ENCODE measurements at regions not wholly inside any gene's neighbourhood (a gene's known extent, or its start where the extent isn't known, plus 50 kb on each side); places are given as distances from the start of the nearest gene placed in this dataset.
"Not testable (repeated sequence)": the region's sequence is repeated elsewhere in the genome, so short reads cannot be mapped to it uniquely, and the experiment has no call there.

DNA sequence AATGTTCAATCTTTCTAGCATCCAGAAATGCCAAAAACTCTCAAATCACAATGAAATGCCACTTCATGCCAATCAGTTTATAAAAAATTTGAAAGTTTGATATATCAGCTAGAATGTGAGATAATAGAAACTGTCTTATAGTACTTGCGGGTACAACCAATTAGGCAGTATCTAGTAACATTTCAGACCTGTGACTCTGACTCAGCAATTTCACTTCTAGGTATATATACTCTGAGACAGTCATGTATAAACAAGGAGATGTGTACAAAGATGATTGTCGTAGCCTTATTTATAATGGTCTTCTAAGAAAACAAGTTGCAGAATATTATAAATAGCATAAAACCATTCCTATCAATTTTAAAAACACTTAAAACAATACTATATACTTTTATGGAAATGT is 252.3 kb upstream of the PODXL start:
- Histone ChIP-seq H3K4me1 (ENCODE audit: insufficient read depth, low read length) (no peaks in the 10 kb centered on the region), H3K9me3 (ENCODE audit: control insufficient read depth in 1 of 2, low read length in 2 of 2) (no peaks in the 10 kb centered on the region), H3K36me3 (ENCODE audit: insufficient read depth, low read length) (no peaks in the 10 kb centered on the region), H3K27ac (ENCODE audit: low read depth, low read length) (no peak overlapping the region), H3K4me3 (ENCODE audit: low read length in 2 of 2) (no peak overlapping the region), H3K27me3 (ENCODE audit: insufficient read depth, low read length) (no peaks in the 10 kb centered on the region)
- POLR2A ChIA-PET (ENCODE audit: partially characterized antibody) = no interaction called here
- intact Hi-C loops (cut with micrococcal nuclease) = no loop called here
- peaks cover 0 to 4% (median 0%) of the 10 kb centered on the region in 8 donors for H3K9me3 Mint-ChIP-seq
- no peak overlapping the region for H3K4me3 Mint-ChIP-seq
- H3K36me3 Mint-ChIP-seq = no peaks in the 10 kb centered on the region
- H3K27me3 Mint-ChIP-seq = peaks cover 1 to 5% of the 10 kb centered on the region in 2 donors
- CTCF ChIA-PET (ENCODE audit: partially characterized antibody) = no interaction called here
- no peak for DNase-seq
- no peak overlapping the region for H3K27ac Mint-ChIP-seq
- H3K4me1 Mint-ChIP-seq = no peaks in the 10 kb centered on the region

DNA sequence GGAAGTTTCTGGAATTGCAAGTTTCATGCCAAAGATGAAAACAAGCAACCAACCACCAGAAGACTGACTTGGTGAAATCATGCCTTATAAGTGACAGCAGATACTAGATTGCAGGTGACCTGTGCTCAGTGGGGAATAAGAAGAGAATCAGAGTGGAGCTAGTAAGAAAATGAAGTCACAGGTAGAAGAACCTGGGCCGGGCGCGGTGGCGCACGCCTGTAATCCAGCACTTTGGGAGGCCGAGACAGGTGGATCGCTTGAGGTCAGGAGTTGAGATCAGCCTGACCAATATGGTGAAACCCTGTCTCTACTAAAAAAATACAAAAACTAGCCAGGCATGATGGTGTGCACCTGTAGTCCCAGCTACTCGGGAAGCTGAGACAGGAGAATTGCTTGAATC is 251.7 kb upstream of the PODXL start:
- H3K27me3 Mint-ChIP-seq; CTCF ChIA-PET (ENCODE audit: partially characterized antibody); H3K27me3 ChIP-seq (ENCODE audit: insufficient read depth, low read length); H3K4me3 Mint-ChIP-seq; intact Hi-C loops (cut with micrococcal nuclease); H3K36me3 ChIP-seq (ENCODE audit: insufficient read depth, low read length); H3K9me3 ChIP-seq (ENCODE audit: control insufficient read depth in 1 of 2, low read length in 2 of 2); H3K9me3 Mint-ChIP-seq; H3K27ac ChIP-seq (ENCODE audit: low read depth, low read length); DNase-seq; H3K4me1 Mint-ChIP-seq; POLR2A ChIA-PET (ENCODE audit: partially characterized antibody); H3K4me3 ChIP-seq (ENCODE audit: low read length in 2 of 2); H3K27ac Mint-ChIP-seq; H3K4me1 ChIP-seq (ENCODE audit: insufficient read depth, low read length); H3K36me3 Mint-ChIP-seq: not testable (repeated sequence)

DNA sequence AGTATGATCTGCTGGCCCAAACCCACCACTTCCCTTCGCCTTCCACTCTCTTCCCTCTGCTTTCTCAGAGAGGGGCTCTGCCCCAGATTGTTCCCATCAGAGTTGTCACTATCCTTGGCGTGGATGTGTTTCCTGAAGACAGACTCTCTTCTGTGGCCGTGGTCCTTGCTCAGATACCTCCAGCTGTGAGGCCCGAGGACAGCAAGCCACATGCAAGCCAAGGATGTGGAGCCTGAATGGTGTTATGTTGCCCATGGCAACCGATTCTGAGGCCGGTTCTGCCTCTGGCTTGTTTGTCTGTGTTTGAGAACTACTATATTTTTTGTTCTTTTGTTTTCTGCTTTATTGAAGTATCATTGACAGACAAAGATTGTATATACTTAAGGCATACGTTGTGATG is 247.4 kb upstream of the PODXL start:
- peaks cover 0 to 2% (median 0%) of the 10 kb centered on the region in 8 donors for H3K9me3 Mint-ChIP-seq
- no peak overlapping the region for H3K4me3 Mint-ChIP-seq
- H3K27ac Mint-ChIP-seq = no peak overlapping the region

DNA sequence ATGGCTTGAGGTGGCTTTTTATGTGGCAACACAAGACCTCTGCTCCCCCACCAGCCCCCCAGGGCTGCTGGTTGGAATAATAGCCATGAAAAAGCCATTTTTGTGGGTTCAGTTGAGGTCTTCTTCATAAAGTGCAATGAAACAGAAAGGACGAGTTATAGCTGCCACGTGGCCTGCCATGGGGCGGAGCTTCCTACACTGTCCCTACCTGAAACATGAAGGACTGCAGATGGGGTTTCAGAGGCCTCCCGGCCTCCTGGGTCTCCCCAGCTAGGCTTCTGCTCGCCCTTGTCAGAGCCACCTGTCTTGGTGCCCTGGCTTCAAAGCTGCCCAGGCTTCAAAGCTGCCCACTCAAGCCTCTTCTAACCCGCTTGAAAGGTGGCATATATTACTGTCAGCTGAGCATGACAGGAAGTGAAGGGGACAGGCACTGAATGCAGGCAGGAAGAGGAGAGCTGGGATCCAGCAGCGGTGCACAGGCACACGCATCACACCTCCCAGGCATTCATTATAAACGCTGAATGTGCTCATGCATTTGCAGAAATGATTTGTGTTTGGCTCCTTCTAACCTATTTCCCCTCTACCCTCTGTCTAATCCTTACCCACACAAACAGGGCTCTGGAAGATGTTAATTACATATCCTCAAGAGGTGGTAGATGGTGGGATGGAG is 245.9 kb upstream of the PODXL start:
- H3K4me1 Mint-ChIP-seq = no peaks in the 10 kb centered on the region
- no peak overlapping the region for H3K4me3 Mint-ChIP-seq
- Histone ChIP-seq H3K4me3 (ENCODE audit: low read length in 2 of 2) (no peak overlapping the region), H3K27me3 (ENCODE audit: insufficient read depth, low read length) (no peaks in the 10 kb centered on the region), H3K4me1 (ENCODE audit: insufficient read depth, low read length) (no peaks in the 10 kb centered on the region), H3K27ac (ENCODE audit: low read depth, low read length) (no peak overlapping the region), H3K36me3 (ENCODE audit: insufficient read depth, low read length) (no peaks in the 10 kb centered on the region), H3K9me3 (ENCODE audit: control insufficient read depth in 1 of 2, low read length in 2 of 2) (no peaks in the 10 kb centered on the region)
- H3K27ac Mint-ChIP-seq = no peak overlapping the region
- CTCF ChIA-PET (ENCODE audit: partially characterized antibody) = no interaction called here
- H3K9me3 Mint-ChIP-seq = peaks cover 0 to 2% (median 0%) of the 10 kb centered on the region in 8 donors
- no peaks in the 10 kb centered on the region for H3K36me3 Mint-ChIP-seq
- intact Hi-C loops (cut with micrococcal nuclease) = no loop called here
- peaks cover 2 to 5% of the 10 kb centered on the region in 2 donors for H3K27me3 Mint-ChIP-seq
- POLR2A ChIA-PET (ENCODE audit: partially characterized antibody) = no interaction called here
- no peak for DNase-seq

More for the DNA sequence above, 247.4 kb upstream of the PODXL start:
- no peak overlapping the region for H3K4me3 ChIP-seq (ENCODE audit: low read length in 2 of 2)
- H3K4me1 ChIP-seq (ENCODE audit: insufficient read depth, low read length) = no peaks in the 10 kb centered on the region
- H3K27me3 Mint-ChIP-seq = peaks cover 0 to 5% of the 10 kb centered on the region in 2 donors
- H3K9me3 ChIP-seq (ENCODE audit: control insufficient read depth in 1 of 2, low read length in 2 of 2) = no peaks in the 10 kb centered on the region
- no peaks in the 10 kb centered on the region for H3K36me3 ChIP-seq (ENCODE audit: insufficient read depth, low read length)
- no peaks in the 10 kb centered on the region for H3K36me3 Mint-ChIP-seq
- no peak for DNase-seq
- H3K27ac ChIP-seq (ENCODE audit: low read depth, low read length) = no peak overlapping the region
- POLR2A ChIA-PET (ENCODE audit: partially characterized antibody) = no interaction called here
- no peaks in the 10 kb centered on the region for H3K27me3 ChIP-seq (ENCODE audit: insufficient read depth, low read length)
- no peaks in the 10 kb centered on the region for H3K4me1 Mint-ChIP-seq
- intact Hi-C loops (cut with micrococcal nuclease) = no loop called here
- CTCF ChIA-PET (ENCODE audit: partially characterized antibody) = no interaction called here

DNA sequence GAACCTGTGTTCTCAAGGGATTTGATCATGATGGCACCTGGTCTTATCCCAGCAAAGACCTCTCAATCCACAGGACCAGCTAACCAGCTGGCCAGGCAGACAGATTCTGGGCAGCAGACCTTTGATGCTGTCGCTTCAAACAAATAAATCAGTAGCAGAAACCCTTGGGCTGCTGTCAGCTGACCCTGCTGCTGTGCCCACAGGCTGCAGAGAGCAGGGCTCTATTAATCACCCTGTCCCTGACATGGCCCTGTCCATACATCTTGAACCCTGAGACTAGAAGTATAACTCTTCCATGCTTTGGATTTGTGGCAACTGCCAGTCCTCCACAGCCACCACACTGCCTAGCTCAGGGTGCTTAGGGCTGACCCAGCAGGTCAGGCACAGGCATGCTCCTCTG is 244.1 kb upstream of the PODXL start:
- Mint-ChIP-seq H3K27me3 (peaks cover 2 to 5% of the 10 kb centered on the region in 2 donors), H3K9me3 (peaks cover 0 to 2% (median 0%) of the 10 kb centered on the region in 8 donors), H3K4me3 (no peak overlapping the region), H3K4me1 (no peaks in the 10 kb centered on the region), H3K36me3 (no peaks in the 10 kb centered on the region), H3K27ac (no peak overlapping the region)
- intact Hi-C loops (cut with micrococcal nuclease) = no loop called here
- no peaks in the 10 kb centered on the region for H3K9me3 ChIP-seq (ENCODE audit: control insufficient read depth in 1 of 2, low read length in 2 of 2)
- ChIA-PET POLR2A (ENCODE audit: partially characterized antibody) (no interaction called here), CTCF (ENCODE audit: partially characterized antibody) (no interaction called here)
- DNase-seq = no peak
- no peaks in the 10 kb centered on the region for H3K4me1 ChIP-seq (ENCODE audit: insufficient read depth, low read length)
- H3K36me3 ChIP-seq (ENCODE audit: insufficient read depth, low read length) = no peaks in the 10 kb centered on the region
- H3K27me3 ChIP-seq (ENCODE audit: insufficient read depth, low read length) = no peaks in the 10 kb centered on the region
- H3K27ac ChIP-seq (ENCODE audit: low read depth, low read length) = no peak overlapping the region
- no peak overlapping the region for H3K4me3 ChIP-seq (ENCODE audit: low read length in 2 of 2)

DNA sequence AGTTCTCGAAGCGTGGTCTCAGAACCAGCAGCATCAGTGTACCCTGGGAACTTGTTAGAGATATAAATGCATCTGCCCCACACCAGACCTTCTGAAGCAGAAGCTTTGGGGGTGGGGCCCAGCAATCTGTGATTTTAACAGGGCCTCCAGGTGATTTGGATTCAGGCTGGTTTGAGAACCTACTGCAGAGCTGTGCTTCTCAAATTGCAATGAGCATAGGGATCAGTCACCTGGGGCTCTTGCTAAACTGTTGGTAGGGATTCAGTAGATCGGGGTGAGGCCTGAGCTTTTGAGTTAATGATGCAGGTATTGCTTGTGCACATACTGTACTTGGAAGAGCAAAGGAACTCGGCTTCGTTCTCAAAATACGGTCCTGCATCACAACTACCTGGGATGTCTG is 243.6 kb upstream of the PODXL start:
- Mint-ChIP-seq H3K27me3 (peaks cover 2 to 5% of the 10 kb centered on the region in 2 donors), H3K4me1 (no peaks in the 10 kb centered on the region), H3K4me3 (no peak overlapping the region), H3K27ac (no peak overlapping the region), H3K36me3 (no peaks in the 10 kb centered on the region), H3K9me3 (peaks cover 0 to 4% (median 0%) of the 10 kb centered on the region in 8 donors)
- Histone ChIP-seq H3K27me3 (ENCODE audit: insufficient read depth, low read length) (no peaks in the 10 kb centered on the region), H3K36me3 (ENCODE audit: insufficient read depth, low read length) (no peaks in the 10 kb centered on the region), H3K4me3 (ENCODE audit: low read length in 2 of 2) (no peak overlapping the region), H3K9me3 (ENCODE audit: control insufficient read depth in 1 of 2, low read length in 2 of 2) (no peaks in the 10 kb centered on the region), H3K27ac (ENCODE audit: low read depth, low read length) (no peak overlapping the region), H3K4me1 (ENCODE audit: insufficient read depth, low read length) (no peaks in the 10 kb centered on the region)
- intact Hi-C loops (cut with micrococcal nuclease) = no loop called here
- ChIA-PET CTCF (ENCODE audit: partially characterized antibody) (no interaction called here), POLR2A (ENCODE audit: partially characterized antibody) (no interaction called here)
- no peak for DNase-seq

DNA sequence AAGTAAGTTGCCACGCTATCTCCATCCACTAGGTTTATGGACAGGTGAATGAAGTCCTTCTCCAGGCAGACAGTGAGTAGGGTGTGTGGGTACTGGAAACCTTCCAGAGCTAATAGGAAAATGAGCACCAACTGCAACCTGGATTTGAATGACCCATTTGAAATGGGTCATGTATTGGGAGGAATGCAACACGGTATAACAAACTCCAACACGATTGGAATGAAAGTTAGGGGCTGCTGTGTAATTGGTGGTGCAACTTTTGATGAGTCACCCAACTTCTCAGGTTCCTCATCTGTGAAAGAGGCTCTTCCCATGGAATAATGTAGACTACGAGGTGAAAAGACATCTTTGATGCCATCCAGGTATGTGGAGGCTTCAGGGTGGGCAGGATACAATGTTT is 241.4 kb upstream of the PODXL start:
- Mint-ChIP-seq H3K4me3 (no peak overlapping the region), H3K27ac (no peak overlapping the region), H3K4me1 (no peaks in the 10 kb centered on the region), H3K9me3 (peaks cover 0 to 2% (median 0%) of the 10 kb centered on the region in 8 donors), H3K36me3 (no peaks in the 10 kb centered on the region), H3K27me3 (peaks cover 2 to 4% of the 10 kb centered on the region in 2 donors)
- Histone ChIP-seq H3K36me3 (ENCODE audit: insufficient read depth, low read length) (no peaks in the 10 kb centered on the region), H3K9me3 (ENCODE audit: control insufficient read depth in 1 of 2, low read length in 2 of 2) (no peaks in the 10 kb centered on the region), H3K27me3 (ENCODE audit: insufficient read depth, low read length) (no peaks in the 10 kb centered on the region), H3K27ac (ENCODE audit: low read depth, low read length) (no peak overlapping the region), H3K4me1 (ENCODE audit: insufficient read depth, low read length) (no peaks in the 10 kb centered on the region), H3K4me3 (ENCODE audit: low read length in 2 of 2) (no peak overlapping the region)
- DNase-seq = no peak
- ChIA-PET POLR2A (ENCODE audit: partially characterized antibody) (no interaction called here), CTCF (ENCODE audit: partially characterized antibody) (no interaction called here)
- intact Hi-C loops (cut with micrococcal nuclease) = no loop called here

DNA sequence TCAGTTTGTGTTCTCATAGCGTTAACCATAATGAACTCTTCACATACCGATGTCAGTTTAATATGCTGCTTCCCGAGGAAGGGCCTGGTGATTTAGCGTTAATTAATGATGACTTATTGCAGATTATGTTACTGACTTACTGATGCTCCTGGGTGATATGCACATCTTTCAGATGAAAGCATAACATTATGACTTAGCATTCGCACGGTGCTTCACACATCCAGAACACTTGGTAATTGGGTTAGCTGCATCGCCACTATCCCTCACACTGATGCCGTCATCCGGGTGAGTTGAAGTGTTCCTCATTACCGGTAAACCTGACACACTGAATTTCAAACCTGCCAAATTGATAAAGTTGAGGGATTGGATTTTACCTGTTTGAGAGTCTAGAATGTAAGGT is 239.0 kb upstream of the PODXL start:
- Histone ChIP-seq H3K27me3 (ENCODE audit: insufficient read depth, low read length) (no peaks in the 10 kb centered on the region), H3K36me3 (ENCODE audit: insufficient read depth, low read length) (no peaks in the 10 kb centered on the region), H3K9me3 (ENCODE audit: control insufficient read depth in 1 of 2, low read length in 2 of 2) (no peaks in the 10 kb centered on the region), H3K4me3 (ENCODE audit: low read length in 2 of 2) (no peak overlapping the region), H3K4me1 (ENCODE audit: insufficient read depth, low read length) (no peaks in the 10 kb centered on the region), H3K27ac (ENCODE audit: low read depth, low read length) (no peak overlapping the region)
- Mint-ChIP-seq H3K4me3 (no peak overlapping the region), H3K4me1 (no peaks in the 10 kb centered on the region), H3K27ac (no peak overlapping the region), H3K27me3 (peaks cover 3 to 4% of the 10 kb centered on the region in 2 donors), H3K36me3 (no peaks in the 10 kb centered on the region), H3K9me3 (peaks cover 0 to 2% (median 0%) of the 10 kb centered on the region in 8 donors)
- CTCF ChIA-PET (ENCODE audit: partially characterized antibody) = no interaction called here
- no peak for DNase-seq
- POLR2A ChIA-PET (ENCODE audit: partially characterized antibody) = no interaction called here
- intact Hi-C loops (cut with micrococcal nuclease) = no loop called here

All from CD4-positive, alpha-beta memory T cell (primary cell).